ENCODE measurements at regions not wholly inside any gene's neighbourhood (a gene's known extent, or its start where the extent isn't known, plus 50 kb on each side); places are given as distances from the start of the nearest gene placed in this dataset.

- no peak for ATAC-seq
Measured at GRCh38 chr18:73881396-73881917, 266.2 kb downstream of the FBXO15 start.

GRCh38 chr18:73880387-73880786, 267.2 kb downstream of the FBXO15 start:
- peak; percentile 25; the same call in 2 of the 3 replicates for ATAC-seq
- TF ChIP-seq ZC3H10 (CRISPR knock-in tag; IDR thresholded peaks at IDR 0.05) (no peak), CSDC2 (CRISPR knock-in tag; IDR thresholded peaks at IDR 0.05) (no peak), ISL1 (CRISPR knock-in tag; IDR thresholded peaks at IDR 0.05) (no peak), ZFP3 (CRISPR knock-in tag; IDR thresholded peaks at IDR 0.05) (no peak), ARNTL (CRISPR knock-in tag; IDR thresholded peaks at IDR 0.05; ENCODE audit: borderline replicate concordance, low read depth) (no peak), TCF4 (CRISPR knock-in tag; IDR thresholded peaks at IDR 0.05; ENCODE audit: borderline replicate concordance) (no peak), OSR1 (CRISPR knock-in tag; IDR thresholded peaks at IDR 0.05) (no peak), ESRRG (CRISPR knock-in tag; IDR thresholded peaks at IDR 0.05) (no peak), CREB5 (CRISPR knock-in tag; IDR thresholded peaks at IDR 0.05; ENCODE audit: low read depth) (no peak)

More at GRCh38 chr18:73881396-73881917, 266.2 kb downstream of the FBXO15 start:
- TF ChIP-seq ISL1 (CRISPR knock-in tag; IDR thresholded peaks at IDR 0.05) (no peak), ZFP30 (CRISPR knock-in tag; IDR thresholded peaks at IDR 0.05) (no peak), ZFP3 (CRISPR knock-in tag; IDR thresholded peaks at IDR 0.05) (no peak), ESRRG (CRISPR knock-in tag; IDR thresholded peaks at IDR 0.05) (no peak), TCF4 (CRISPR knock-in tag; IDR thresholded peaks at IDR 0.05; ENCODE audit: borderline replicate concordance) (no peak), ARNTL (CRISPR knock-in tag; IDR thresholded peaks at IDR 0.05; ENCODE audit: borderline replicate concordance, low read depth) (no peak), TOX (CRISPR knock-in tag; IDR thresholded peaks at IDR 0.05; ENCODE audit: borderline replicate concordance) (no peak), PATZ1 (CRISPR knock-in tag; IDR thresholded peaks at IDR 0.05; ENCODE audit: borderline replicate concordance) (no peak), CSRNP3 (CRISPR knock-in tag; IDR thresholded peaks at IDR 0.05) (no peak), ZNF70 (CRISPR knock-in tag; IDR thresholded peaks at IDR 0.05) (no peak), CSDC2 (CRISPR knock-in tag; IDR thresholded peaks at IDR 0.05) (no peak), POU6F1 (CRISPR knock-in tag; IDR thresholded peaks at IDR 0.05; ENCODE audit: borderline replicate concordance, low read depth) (no peak), ZNF8 (CRISPR knock-in tag; IDR thresholded peaks at IDR 0.05) (no peak), ZC3H10 (CRISPR knock-in tag; IDR thresholded peaks at IDR 0.05) (no peak), GLIS3 (CRISPR knock-in tag; IDR thresholded peaks at IDR 0.05) (no peak)

GRCh38 chr18:73879766-73880165, 267.9 kb downstream of the FBXO15 start:
- TF ChIP-seq TCF4 (CRISPR knock-in tag; IDR thresholded peaks at IDR 0.05; ENCODE audit: borderline replicate concordance) (no peak), CSDC2 (CRISPR knock-in tag; IDR thresholded peaks at IDR 0.05) (no peak), ZC3H10 (CRISPR knock-in tag; IDR thresholded peaks at IDR 0.05) (no peak)
- ATAC-seq = peak; percentile 78

- ATAC-seq = peak; percentile 32; the same call in 1 of the 3 replicates
- TF ChIP-seq ISL1 (CRISPR knock-in tag; IDR thresholded peaks at IDR 0.05) (peak; percentile 28; the same call in 1 of the 2 replicates), SNAI2 (CRISPR knock-in tag; IDR thresholded peaks at IDR 0.05) (no peak)
Measured at GRCh38 chr18:73879328-73879727, 268.3 kb downstream of the FBXO15 start.

GRCh38 chr18:73869182-73869581, 278.5 kb downstream of the FBXO15 start:
- ATAC-seq = no peak
- TF ChIP-seq OSR1 (CRISPR knock-in tag; IDR thresholded peaks at IDR 0.05) = no peak
- TF ChIP-seq ZFP3 (CRISPR knock-in tag; IDR thresholded peaks at IDR 0.05) = no peak
- no peak for TF ChIP-seq POU6F1 (CRISPR knock-in tag; IDR thresholded peaks at IDR 0.05; ENCODE audit: borderline replicate concordance, low read depth)
- TF ChIP-seq ZFP30 (CRISPR knock-in tag; IDR thresholded peaks at IDR 0.05) = no peak
- TF ChIP-seq RARB (CRISPR knock-in tag; IDR thresholded peaks at IDR 0.05) = no peak
- no peak for TF ChIP-seq ISL1 (CRISPR knock-in tag; IDR thresholded peaks at IDR 0.05)
- TF ChIP-seq PATZ1 (CRISPR knock-in tag; IDR thresholded peaks at IDR 0.05; ENCODE audit: borderline replicate concordance) = no peak
- TF ChIP-seq ZNF70 (CRISPR knock-in tag; IDR thresholded peaks at IDR 0.05) = no peak
- no peak for TF ChIP-seq ZNF565 (CRISPR knock-in tag; conservative IDR thresholded peaks at IDR 0.05; ENCODE audit: low read depth)
- no peak for TF ChIP-seq ZNF8 (CRISPR knock-in tag; IDR thresholded peaks at IDR 0.05)
- no peak for TF ChIP-seq SNAI2 (CRISPR knock-in tag; IDR thresholded peaks at IDR 0.05)
- TF ChIP-seq CSRNP3 (CRISPR knock-in tag; IDR thresholded peaks at IDR 0.05) = no peak
